MM.1S (cell line): ENCODE measurements at regions not wholly inside any gene's neighbourhood (a gene's known extent, or its start where the extent isn't known, plus 50 kb on each side); places are given as distances from the start of the nearest gene placed in this dataset.

Experiments
- DNase-seq: peaks from one replicate; pipeline ENCODE4 v3.0.0-alpha.2; 2015
- H2AFZ ChIP-seq: fragments of 300-600 bp; sonication (generic); 2 replicates; pipeline ENCODE4 v1.6.0; 2016; ENCODE audit warnings: antibody characterized with exemption, low read length
- H3F3A ChIP-seq: fragments of 300-600 bp; sonication (generic); 2 replicates; pipeline ENCODE4 v1.6.1; 2016; ENCODE audit warnings: mild to moderate bottlenecking, antibody characterized with exemption, low read length, moderate library complexity, mixed read lengths; ENCODE audit not compliant: insufficient read depth
- H3K27ac ChIP-seq: fragments of 300-600 bp; sonication (generic); 2 replicates; pipeline ENCODE4 v1.5.1; 2016; ENCODE audit warnings: mild to moderate bottlenecking, low read length
- H3K27me3 ChIP-seq: fragments of 300-600 bp; sonication (generic); replicated peaks from 2 replicates; pipeline ENCODE4 v1.6.0; 2016; ENCODE audit warnings: low read length; ENCODE audit not compliant: insufficient read depth
- H3K36me3 ChIP-seq: fragments of 300-600 bp; sonication (generic); replicated peaks from 2 replicates; pipeline ENCODE4 v1.6.1; 2016; ENCODE audit warnings: mild to moderate bottlenecking, low read length, mixed read lengths; ENCODE audit not compliant: insufficient read depth
- H3K4me1 ChIP-seq: fragments of 300-600 bp; sonication (generic); 2 replicates; pipeline ENCODE4 v1.6.1; 2016; ENCODE audit warnings: low read length, mixed read lengths
- H3K4me2 ChIP-seq: fragments of 300-600 bp; sonication (generic); 2 replicates; pipeline ENCODE4 v1.6.0; 2016; ENCODE audit warnings: low read depth, low read length
- H3K4me3 ChIP-seq: fragments of 300-600 bp; sonication (generic); 2 replicates; pipeline ENCODE4 v1.5.1; 2016; ENCODE audit warnings: low read length, mixed read lengths
- H3K79me2 ChIP-seq: fragments of 300-600 bp; sonication (generic); 2 replicates; pipeline ENCODE4 v1.6.1; 2016; ENCODE audit warnings: mixed run types, low read length, mixed read lengths
- H3K9ac ChIP-seq: fragments of 300-600 bp; sonication (generic); 2 replicates; pipeline ENCODE4 v1.6.1; 2016; ENCODE audit warnings: low read length, mixed read lengths
- H3K9me2 ChIP-seq: fragments of 300-600 bp; sonication (generic); replicated peaks from 2 replicates; pipeline ENCODE4 v1.6.1; 2016; ENCODE audit warnings: mild to moderate bottlenecking, low read length, mixed read lengths; ENCODE audit not compliant: insufficient read depth
- H3K9me3 ChIP-seq: fragments of 300-600 bp; sonication (generic); replicated peaks from 2 replicates; pipeline ENCODE4 v1.6.1; 2016; ENCODE audit warnings: mild to moderate bottlenecking, low read length, mixed read lengths; ENCODE audit not compliant: insufficient read depth
- H4K20me1 ChIP-seq: fragments of 300-600 bp; sonication (generic); 2 replicates; pipeline ENCODE4 v1.6.1; 2016; ENCODE audit warnings: mild to moderate bottlenecking, low read length, moderate library complexity, mixed read lengths; ENCODE audit not compliant: insufficient read depth
- EZH2 ChIP-seq: fragments of 300-600 bp; sonication (generic); optimal IDR thresholded peaks from 2 replicates; pipeline ENCODE3; 2017; ENCODE audit warnings: low read depth, mild to moderate bottlenecking, antibody characterized with exemption, low read length, mixed read lengths
- EZH2phosphoT487 ChIP-seq: fragments of 300-600 bp; sonication (generic); IDR thresholded peaks from 2 replicates; pipeline ENCODE4 v1.6.1; 2018; ENCODE audit warnings: antibody characterized with exemption, low read length
- TF ChIP-seq, protein P1 (sequence below): fragments of 300-600 bp; sonication (generic); IDR thresholded peaks from 2 replicates; pipeline ENCODE4 v1.5.1; 2016; ENCODE audit warnings: antibody characterized with exemption, low read length, mixed read lengths

DNA sequence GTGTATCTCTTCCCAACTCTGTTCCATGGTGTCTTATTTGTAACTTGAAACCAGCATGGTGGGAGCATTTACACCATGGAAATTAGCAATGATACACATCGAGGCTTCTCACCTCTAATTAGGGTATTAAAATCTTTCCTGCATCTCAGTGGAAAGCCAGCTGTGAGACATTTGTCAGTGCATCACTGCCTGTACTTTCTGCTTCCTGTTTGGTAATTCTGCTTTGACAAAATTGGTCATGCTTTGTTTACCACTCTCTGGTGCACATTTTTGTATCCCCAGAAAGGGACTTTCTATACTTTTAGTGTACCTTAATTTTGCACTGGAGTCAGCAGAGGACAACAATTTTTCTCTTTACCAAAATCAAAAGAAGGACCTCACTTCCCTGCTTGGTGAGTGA lies 402.1 kb downstream of the PDCD6IP start:
- TF ChIP-seq, protein P1, sequence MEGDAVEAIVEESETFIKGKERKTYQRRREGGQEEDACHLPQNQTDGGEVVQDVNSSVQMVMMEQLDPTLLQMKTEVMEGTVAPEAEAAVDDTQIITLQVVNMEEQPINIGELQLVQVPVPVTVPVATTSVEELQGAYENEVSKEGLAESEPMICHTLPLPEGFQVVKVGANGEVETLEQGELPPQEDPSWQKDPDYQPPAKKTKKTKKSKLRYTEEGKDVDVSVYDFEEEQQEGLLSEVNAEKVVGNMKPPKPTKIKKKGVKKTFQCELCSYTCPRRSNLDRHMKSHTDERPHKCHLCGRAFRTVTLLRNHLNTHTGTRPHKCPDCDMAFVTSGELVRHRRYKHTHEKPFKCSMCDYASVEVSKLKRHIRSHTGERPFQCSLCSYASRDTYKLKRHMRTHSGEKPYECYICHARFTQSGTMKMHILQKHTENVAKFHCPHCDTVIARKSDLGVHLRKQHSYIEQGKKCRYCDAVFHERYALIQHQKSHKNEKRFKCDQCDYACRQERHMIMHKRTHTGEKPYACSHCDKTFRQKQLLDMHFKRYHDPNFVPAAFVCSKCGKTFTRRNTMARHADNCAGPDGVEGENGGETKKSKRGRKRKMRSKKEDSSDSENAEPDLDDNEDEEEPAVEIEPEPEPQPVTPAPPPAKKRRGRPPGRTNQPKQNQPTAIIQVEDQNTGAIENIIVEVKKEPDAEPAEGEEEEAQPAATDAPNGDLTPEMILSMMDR: no peak
- TF ChIP-seq EZH2phosphoT487 (no peak), EZH2 (no peak)
- Histone ChIP-seq H3F3A (peaks cover 13% of the 10 kb centered on the region; the same call in 1 of the 2 replicates), H3K27me3 (no peaks in the 10 kb centered on the region), H3K4me2 (peak overlapping the region; percentile 58), H3K79me2 (no peaks in the 10 kb centered on the region), H2AFZ (peak overlapping the region; percentile 22), H3K9me2 (no peaks in the 10 kb centered on the region), H3K4me3 (0 out of 2 replicates have a peak overlapping the region, but pooled peaks have one; percentile 5), H3K36me3 (no peaks in the 10 kb centered on the region), H3K9me3 (no peaks in the 10 kb centered on the region), H3K9ac (peak overlapping the region; percentile 11; the same call in 1 of the 2 replicates), H4K20me1 (no peaks in the 10 kb centered on the region), H3K4me1 (peaks cover 39% of the 10 kb centered on the region), H3K27ac (peak overlapping the region; percentile 71; the same call in 1 of the 2 replicates)
- DNase-seq: peak; percentile 65

DNA sequence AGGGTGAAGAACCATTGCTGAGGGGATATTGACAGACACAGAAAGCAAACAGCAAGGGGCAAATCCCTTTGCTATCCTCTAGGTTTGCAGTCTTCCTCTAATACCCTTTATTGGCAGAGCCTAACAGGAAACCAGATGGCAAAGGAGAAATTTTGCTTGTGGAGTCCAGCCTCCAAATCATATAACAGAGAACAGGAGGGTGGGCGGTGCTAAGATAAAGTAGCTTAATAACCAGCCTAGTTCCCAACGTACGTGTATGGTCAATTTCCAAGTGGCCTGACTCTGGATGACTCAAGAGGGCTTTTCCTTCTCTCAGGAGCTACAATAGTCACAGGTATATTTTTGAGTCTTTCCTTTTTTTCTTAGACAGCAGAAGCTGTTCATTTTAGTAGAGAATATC lies 404.5 kb downstream of the PDCD6IP start:
- H3K27ac ChIP-seq: no peak overlapping the region
- H3K4me3 ChIP-seq: no peak overlapping the region
- TF ChIP-seq, protein P1: no peak
- TF ChIP-seq EZH2 (no peak), EZH2phosphoT487 (no peak)
- peaks cover 9% of the 10 kb centered on the region; the same call in 1 of the 2 replicates for H3F3A ChIP-seq
- no peaks in the 10 kb centered on the region for H3K9me2 ChIP-seq
- no peak overlapping the region for H2AFZ ChIP-seq
- H3K4me1 ChIP-seq: peaks cover 31% of the 10 kb centered on the region
- H3K36me3 ChIP-seq: no peaks in the 10 kb centered on the region
- H3K27me3 ChIP-seq: no peaks in the 10 kb centered on the region
- no peaks in the 10 kb centered on the region for H3K79me2 ChIP-seq
- H3K9me3 ChIP-seq: no peaks in the 10 kb centered on the region
- H3K9ac ChIP-seq: no peak overlapping the region
- no peak for DNase-seq
- H4K20me1 ChIP-seq: no peaks in the 10 kb centered on the region
- no peak overlapping the region for H3K4me2 ChIP-seq

DNA sequence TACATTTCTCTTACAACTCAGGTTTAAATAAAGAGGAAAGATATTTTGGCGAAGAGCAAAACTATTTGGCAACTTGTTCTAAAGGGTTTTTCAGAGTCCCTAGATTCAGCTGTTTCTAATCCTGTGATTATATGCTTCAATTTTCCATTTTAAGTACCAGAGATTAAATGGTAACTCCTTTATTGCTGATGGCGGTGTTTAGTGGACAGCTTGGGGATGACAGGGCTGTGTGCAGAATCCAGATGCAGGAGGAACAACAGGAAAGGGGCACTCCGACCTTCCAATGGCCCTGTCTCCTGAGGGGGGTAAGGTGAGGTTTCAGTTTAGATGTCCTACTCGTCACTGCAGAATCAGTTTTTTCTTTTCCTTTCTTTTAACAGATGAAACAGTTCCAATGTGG lies 405.0 kb downstream of the PDCD6IP start:
- no peak overlapping the region for H3K4me3 ChIP-seq
- peaks cover 27% of the 10 kb centered on the region for H3K4me1 ChIP-seq
- H3K27me3 ChIP-seq: no peaks in the 10 kb centered on the region
- H3F3A ChIP-seq: peaks cover 6% of the 10 kb centered on the region; the same call in 1 of the 2 replicates
- no peaks in the 10 kb centered on the region for H3K9me3 ChIP-seq
- no peak overlapping the region for H3K9ac ChIP-seq
- no peaks in the 10 kb centered on the region for H3K36me3 ChIP-seq
- H2AFZ ChIP-seq: no peak overlapping the region
- H3K79me2 ChIP-seq: no peaks in the 10 kb centered on the region
- TF ChIP-seq EZH2: no peak
- H4K20me1 ChIP-seq: no peaks in the 10 kb centered on the region
- DNase-seq: no peak
- no peaks in the 10 kb centered on the region for H3K9me2 ChIP-seq
- H3K27ac ChIP-seq: no peak overlapping the region
- no peak overlapping the region for H3K4me2 ChIP-seq

DNA sequence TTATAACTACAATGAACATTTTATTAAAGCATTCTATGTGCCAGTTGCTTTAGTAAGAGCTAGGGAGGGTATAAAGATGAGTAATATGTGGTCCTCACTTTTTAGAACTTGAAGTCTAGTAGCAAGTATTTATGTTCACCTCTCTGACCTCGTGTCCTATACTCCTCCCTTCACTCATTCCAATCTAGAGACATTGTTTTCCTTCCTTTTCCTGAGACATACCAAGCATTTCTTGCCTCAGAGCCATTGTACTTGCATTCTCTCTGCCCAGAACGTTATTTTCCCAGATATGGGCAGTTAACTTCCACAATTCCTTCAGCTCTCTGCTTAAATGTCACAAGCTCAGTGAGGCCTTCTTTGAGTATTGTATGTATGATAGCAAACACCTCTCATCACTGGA lies 408.6 kb downstream of the PDCD6IP start:
- H3K79me2 ChIP-seq: no peaks in the 10 kb centered on the region
- H2AFZ ChIP-seq: no peak overlapping the region
- no peaks in the 10 kb centered on the region for H3K4me1 ChIP-seq
- H3K27me3 ChIP-seq: no peaks in the 10 kb centered on the region
- no peak overlapping the region for H3K27ac ChIP-seq
- no peaks in the 10 kb centered on the region for H3F3A ChIP-seq
- H3K9me3 ChIP-seq: no peaks in the 10 kb centered on the region
- TF ChIP-seq, protein P1: no peak
- TF ChIP-seq EZH2phosphoT487 (no peak), EZH2 (no peak)
- no peaks in the 10 kb centered on the region for H4K20me1 ChIP-seq
- no peak for DNase-seq
- H3K36me3 ChIP-seq: no peaks in the 10 kb centered on the region
- H3K4me2 ChIP-seq: no peak overlapping the region
- H3K9me2 ChIP-seq: no peaks in the 10 kb centered on the region
- no peak overlapping the region for H3K4me3 ChIP-seq
- H3K9ac ChIP-seq: no peak overlapping the region
